ENCODE measurements at regions not wholly inside any gene's neighbourhood (a gene's known extent, or its start where the extent isn't known, plus 50 kb on each side); places are given as distances from the start of the nearest gene placed in this dataset.

DNA sequence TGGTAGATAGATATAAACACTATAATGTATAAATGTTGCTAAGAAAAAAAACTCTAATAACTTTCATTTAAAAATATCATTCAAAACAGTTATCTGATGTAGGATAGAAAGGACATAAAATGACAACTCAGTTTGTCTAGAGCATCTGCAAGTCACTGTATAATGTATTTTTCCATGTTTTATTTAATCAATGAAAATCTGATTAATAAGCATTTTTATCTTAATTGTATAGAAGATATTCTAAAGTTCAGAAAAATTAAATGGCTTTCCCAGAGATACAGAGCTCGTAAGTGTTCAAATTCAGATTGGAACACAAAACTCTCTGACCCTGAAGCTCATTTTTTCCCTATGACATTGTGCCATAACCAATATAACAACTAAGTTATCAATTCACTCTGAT is 295.9 kb upstream of the DCN start:
- Histone ChIP-seq H3K36me3 (ENCODE audit: insufficient read depth, low read length) (no peaks in the 10 kb centered on the region), H4K20me1 (ENCODE audit: insufficient read depth, low read length) (no peaks in the 10 kb centered on the region), H3K4me2 (ENCODE audit: insufficient read depth, low read length) (no peak overlapping the region), H3K9ac (ENCODE audit: low read depth, low read length) (no peak overlapping the region), H3K9me3 (ENCODE audit: insufficient read depth, low read length, severe bottlenecking) (no peaks in the 10 kb centered on the region), H3K4me3 (ENCODE audit: low read depth in 1 of 2, low read length in 2 of 2) (no peak overlapping the region), H3K27me3 (ENCODE audit: insufficient read depth, low read length, poor library complexity) (no peaks in the 10 kb centered on the region), H3K27ac (ENCODE audit: low read length) (no peak overlapping the region), H3K79me2 (ENCODE audit: insufficient read depth, low read length) (no peaks in the 10 kb centered on the region), H2AFZ (ENCODE audit: low read depth, low read length) (no peak overlapping the region), H3K4me1 (ENCODE audit: insufficient read depth, low read length) (no peaks in the 10 kb centered on the region)
- ATAC-seq (ENCODE audit: insufficient read depth, low read depth): no peak
- no peak for DNase-seq
- TF ChIP-seq, protein P1, sequence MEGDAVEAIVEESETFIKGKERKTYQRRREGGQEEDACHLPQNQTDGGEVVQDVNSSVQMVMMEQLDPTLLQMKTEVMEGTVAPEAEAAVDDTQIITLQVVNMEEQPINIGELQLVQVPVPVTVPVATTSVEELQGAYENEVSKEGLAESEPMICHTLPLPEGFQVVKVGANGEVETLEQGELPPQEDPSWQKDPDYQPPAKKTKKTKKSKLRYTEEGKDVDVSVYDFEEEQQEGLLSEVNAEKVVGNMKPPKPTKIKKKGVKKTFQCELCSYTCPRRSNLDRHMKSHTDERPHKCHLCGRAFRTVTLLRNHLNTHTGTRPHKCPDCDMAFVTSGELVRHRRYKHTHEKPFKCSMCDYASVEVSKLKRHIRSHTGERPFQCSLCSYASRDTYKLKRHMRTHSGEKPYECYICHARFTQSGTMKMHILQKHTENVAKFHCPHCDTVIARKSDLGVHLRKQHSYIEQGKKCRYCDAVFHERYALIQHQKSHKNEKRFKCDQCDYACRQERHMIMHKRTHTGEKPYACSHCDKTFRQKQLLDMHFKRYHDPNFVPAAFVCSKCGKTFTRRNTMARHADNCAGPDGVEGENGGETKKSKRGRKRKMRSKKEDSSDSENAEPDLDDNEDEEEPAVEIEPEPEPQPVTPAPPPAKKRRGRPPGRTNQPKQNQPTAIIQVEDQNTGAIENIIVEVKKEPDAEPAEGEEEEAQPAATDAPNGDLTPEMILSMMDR (IDR thresholded peaks at IDR 0.05; ENCODE audit: borderline replicate concordance, extremely low read depth, low read length, poor library complexity, severe bottlenecking): no peak
- no peak for TF ChIP-seq EZH2 (IDR thresholded peaks at IDR 0.05; ENCODE audit: borderline replicate concordance, low read depth, low read length, severe bottlenecking)

DNA sequence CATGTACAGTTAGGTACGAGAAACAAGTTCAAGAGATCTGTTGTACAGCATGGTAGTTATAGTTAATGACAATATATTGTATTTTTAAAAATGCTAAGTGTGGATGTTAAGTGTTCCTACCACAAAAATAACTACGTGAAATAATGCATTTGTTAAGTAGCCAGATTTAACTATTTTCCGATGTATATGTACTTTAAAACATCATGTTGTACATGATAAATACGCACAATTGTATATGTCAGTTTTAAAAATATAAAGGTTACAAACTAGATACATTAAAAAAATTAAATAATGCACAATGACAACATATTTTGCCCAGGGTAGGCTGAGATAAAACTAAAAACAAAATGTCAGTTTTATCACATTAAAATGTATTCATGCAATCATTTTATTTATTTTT is 285.1 kb upstream of the DCN start:
- no peak overlapping the region for H3K27ac ChIP-seq (ENCODE audit: low read length)
- ATAC-seq (ENCODE audit: insufficient read depth, low read depth) (no peak), DNase-seq (no peak)
- no peak for TF ChIP-seq EZH2 (IDR thresholded peaks at IDR 0.05; ENCODE audit: borderline replicate concordance, low read depth, low read length, severe bottlenecking)
- TF ChIP-seq, protein P1 (IDR thresholded peaks at IDR 0.05; ENCODE audit: borderline replicate concordance, extremely low read depth, low read length, poor library complexity, severe bottlenecking): no peak
- H3K9ac ChIP-seq (ENCODE audit: low read depth, low read length): no peak overlapping the region
- no peaks in the 10 kb centered on the region for H3K27me3 ChIP-seq (ENCODE audit: insufficient read depth, low read length, poor library complexity)
- no peaks in the 10 kb centered on the region for H3K4me1 ChIP-seq (ENCODE audit: insufficient read depth, low read length)
- H2AFZ ChIP-seq (ENCODE audit: low read depth, low read length): no peak overlapping the region
- H3K9me3 ChIP-seq (ENCODE audit: insufficient read depth, low read length, severe bottlenecking): no peaks in the 10 kb centered on the region
- no peaks in the 10 kb centered on the region for H4K20me1 ChIP-seq (ENCODE audit: insufficient read depth, low read length)
- H3K36me3 ChIP-seq (ENCODE audit: insufficient read depth, low read length): no peaks in the 10 kb centered on the region
- no peak overlapping the region for H3K4me3 ChIP-seq (ENCODE audit: low read depth in 1 of 2, low read length in 2 of 2)
- no peaks in the 10 kb centered on the region for H3K79me2 ChIP-seq (ENCODE audit: insufficient read depth, low read length)
- H3K4me2 ChIP-seq (ENCODE audit: insufficient read depth, low read length): no peak overlapping the region

DNA sequence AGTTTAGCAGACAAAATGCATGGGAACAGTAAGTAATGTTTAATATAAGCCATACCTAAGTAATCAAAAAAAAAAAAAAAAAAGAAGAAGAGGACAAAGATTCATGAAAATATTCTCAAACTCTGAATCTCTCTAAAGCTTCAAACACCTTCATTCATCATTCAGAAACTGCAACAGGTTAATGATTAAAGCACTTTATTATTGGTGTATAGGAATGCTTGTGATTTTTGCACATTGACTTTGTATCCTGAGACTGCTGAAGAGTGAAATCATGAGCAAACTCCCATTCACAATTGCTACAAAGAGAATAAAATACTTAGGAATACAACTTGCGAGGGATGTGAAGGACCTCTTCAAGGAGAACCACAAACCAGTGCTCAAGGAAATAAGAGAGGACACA is 278.4 kb upstream of the DCN start:
- H3K4me3 ChIP-seq (ENCODE audit: low read depth in 1 of 2, low read length in 2 of 2): no peak overlapping the region
- H4K20me1 ChIP-seq (ENCODE audit: insufficient read depth, low read length): no peaks in the 10 kb centered on the region
- H3K36me3 ChIP-seq (ENCODE audit: insufficient read depth, low read length): no peaks in the 10 kb centered on the region
- no peak overlapping the region for H3K4me2 ChIP-seq (ENCODE audit: insufficient read depth, low read length)
- H2AFZ ChIP-seq (ENCODE audit: low read depth, low read length): no peak overlapping the region
- H3K27me3 ChIP-seq (ENCODE audit: insufficient read depth, low read length, poor library complexity): no peaks in the 10 kb centered on the region
- no peaks in the 10 kb centered on the region for H3K4me1 ChIP-seq (ENCODE audit: insufficient read depth, low read length)
- no peak overlapping the region for H3K27ac ChIP-seq (ENCODE audit: low read length)
- no peak overlapping the region for H3K9ac ChIP-seq (ENCODE audit: low read depth, low read length)
- H3K79me2 ChIP-seq (ENCODE audit: insufficient read depth, low read length): no peaks in the 10 kb centered on the region
- TF ChIP-seq EZH2 (IDR thresholded peaks at IDR 0.05; ENCODE audit: borderline replicate concordance, low read depth, low read length, severe bottlenecking): no peak
- TF ChIP-seq, protein P1 (IDR thresholded peaks at IDR 0.05; ENCODE audit: borderline replicate concordance, extremely low read depth, low read length, poor library complexity, severe bottlenecking): no peak
- H3K9me3 ChIP-seq (ENCODE audit: insufficient read depth, low read length, severe bottlenecking): no peaks in the 10 kb centered on the region
- ATAC-seq (ENCODE audit: insufficient read depth, low read depth): no peak
- no peak for DNase-seq

DNA sequence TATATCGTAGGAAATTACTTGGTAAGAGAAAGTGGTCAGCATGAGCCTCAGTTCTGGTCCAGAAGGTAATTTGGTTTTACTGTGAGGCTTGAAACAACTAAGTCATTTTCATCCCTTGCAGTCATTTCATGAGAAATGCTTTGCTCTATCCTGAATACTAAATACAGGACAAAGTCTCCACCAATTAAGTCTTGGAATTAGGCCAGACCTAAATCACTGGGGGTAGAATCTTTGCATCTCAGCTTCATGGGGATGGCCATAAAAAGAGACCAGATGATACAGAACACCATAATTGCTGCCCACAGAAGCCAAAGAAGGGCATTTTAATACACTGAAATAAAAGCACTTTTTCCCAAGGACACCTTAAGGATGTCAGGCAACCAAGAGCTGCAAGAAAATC is 277.9 kb upstream of the DCN start:
- Histone ChIP-seq H3K79me2 (ENCODE audit: insufficient read depth, low read length) (no peaks in the 10 kb centered on the region), H3K27ac (ENCODE audit: low read length) (no peak overlapping the region), H3K9ac (ENCODE audit: low read depth, low read length) (no peak overlapping the region), H4K20me1 (ENCODE audit: insufficient read depth, low read length) (no peaks in the 10 kb centered on the region), H3K27me3 (ENCODE audit: insufficient read depth, low read length, poor library complexity) (no peaks in the 10 kb centered on the region), H3K4me3 (ENCODE audit: low read depth in 1 of 2, low read length in 2 of 2) (no peak overlapping the region), H3K36me3 (ENCODE audit: insufficient read depth, low read length) (no peaks in the 10 kb centered on the region), H3K9me3 (ENCODE audit: insufficient read depth, low read length, severe bottlenecking) (no peaks in the 10 kb centered on the region), H2AFZ (ENCODE audit: low read depth, low read length) (no peak overlapping the region), H3K4me2 (ENCODE audit: insufficient read depth, low read length) (no peak overlapping the region), H3K4me1 (ENCODE audit: insufficient read depth, low read length) (no peaks in the 10 kb centered on the region)
- ATAC-seq (ENCODE audit: insufficient read depth, low read depth) (no peak), DNase-seq (no peak)
- TF ChIP-seq EZH2 (IDR thresholded peaks at IDR 0.05; ENCODE audit: borderline replicate concordance, low read depth, low read length, severe bottlenecking): no peak
- TF ChIP-seq, protein P1 (IDR thresholded peaks at IDR 0.05; ENCODE audit: borderline replicate concordance, extremely low read depth, low read length, poor library complexity, severe bottlenecking): no peak
